Fibroblast of the aortic adventitia (primary cell): ENCODE measurements at regions not wholly inside any gene's neighbourhood (a gene's known extent, or its start where the extent isn't known, plus 50 kb on each side); places are given as distances from the start of the nearest gene placed in this dataset.

ENCODE experiments used
- DNase-seq: peaks from one replicate; pipeline ENCODE4 v3.0.0-alpha.2; 2010; ENCODE audit warnings: low read depth
- H3K4me3 ChIP-seq: 2 replicates; pipeline ENCODE4 v1.5.1; 2011; ENCODE audit warnings: low read depth, mild to moderate bottlenecking, control low read depth, low read length, moderate library complexity
- CTCF ChIP-seq: IDR thresholded peaks from 2 replicates; pipeline ENCODE4 v1.5.1; 2011; ENCODE audit warnings: mild to moderate bottlenecking, low read length, control low read depth, inconsistent platforms; ENCODE audit not compliant: insufficient read depth

- DNase-seq = no peak
- no peak for TF ChIP-seq CTCF
Measured at GRCh38 chr2:223652902-223653301, 50.7 kb upstream of the SCG2 start.

GRCh38 chr2:223652122-223652521, 50.0 kb upstream of the SCG2 start:
- DNase-seq = no peak
- H3K4me3 ChIP-seq = no peak overlapping the region
- no peak for TF ChIP-seq CTCF

More at GRCh38 chr2:223652902-223653301, 50.7 kb upstream of the SCG2 start:
- H3K4me3 ChIP-seq = no peak overlapping the region
